HepG2 (cell line): ENCODE measurements at regions not wholly inside any gene's neighbourhood (a gene's known extent, or its start where the extent isn't known, plus 50 kb on each side); places are given as distances from the start of the nearest gene placed in this dataset.

ENCODE experiments used
- ATAC-seq: fragments of 200-7000 bp; cut with Tn5 transposase; 3 replicates; pipeline ENCODE4 v1.9.1; 2020; ENCODE audit warnings: mild to moderate bottlenecking, moderate library complexity
- BruUV-seq: library from RNA; stranded (reverse); fragments of 400-500 nt; replicated peaks from 2 replicates; lab custom pipeline; 2021; lab: Mats Ljungman, UMichigan
- CTCF ChIA-PET: fragments of 300-600 bp; formaldehyde crosslinking; extraction: SDS; loops from one replicate; lab custom pipeline; 2021; ENCODE audit warnings: low total read pairs, inconsistent platforms, low intra/inter-chr PET ratio; lab: Yijun Ruan, JAX
- POLR2A ChIA-PET: fragments of 350-600 bp; sonication (Branson Sonifier 250); formaldehyde crosslinking; loops from one replicate; lab custom pipeline; 2020; ENCODE audit warnings: antibody characterized with exemption, inconsistent platforms; lab: Yijun Ruan, JAX
- DNase-seq: peaks from one replicate; pipeline ENCODE4 v3.0.0-alpha.2; 2015; ENCODE audit warnings: low spot score
- FAIRE-seq: peaks from 3 replicates; lab custom pipeline; 2011; peaks lifted over from hg19 to GRCh38; lab: Jason Lieb, UNC
- H2AFZ ChIP-seq: one replicate; pipeline ENCODE4 v1.6.1; 2011; ENCODE audit warnings: low read length, inconsistent platforms
- H3K27ac ChIP-seq: fragments of 300-600 bp; 3 replicates; pipeline ENCODE4 v1.8.0; 2011; ENCODE audit warnings: mixed run types, mild to moderate bottlenecking, mixed read lengths, low read length, inconsistent platforms; ENCODE audit not compliant: insufficient read depth; ENCODE audit errors: extremely low read length
- H3K27me3 ChIP-seq, 2 experiments: fragments of 200-600 bp in 1 of 2; 2 replicates in 1 of 2; 3 replicates in 1 of 2; pipeline versions ENCODE4 v1.6.0 to v1.8.0; 2011; ENCODE audit warnings: low read length in 2 of 2, mild to moderate bottlenecking in 2 of 2, moderate library complexity in 2 of 2, inconsistent platforms in 1 of 2; ENCODE audit not compliant: insufficient read depth in 2 of 2, control insufficient read depth in 1 of 2
- H3K36me3 ChIP-seq, 2 experiments: fragments of 200-600 bp in 1 of 2; replicated peaks in 1 of 2; 2 replicates in 1 of 2; 3 replicates in 1 of 2; pipeline versions ENCODE4 v1.5.1 to v1.8.0; 2011; ENCODE audit warnings: low read length in 2 of 2, inconsistent platforms in 1 of 2; ENCODE audit not compliant: insufficient read depth in 2 of 2, control insufficient read depth in 1 of 2
- H3K4me1 ChIP-seq: 2 replicates; pipeline ENCODE4 v1.5.1; 2012; ENCODE audit warnings: low read length, inconsistent platforms; ENCODE audit not compliant: insufficient read depth
- H3K4me2 ChIP-seq: 2 replicates; pipeline ENCODE4 v1.6.0; 2011; ENCODE audit warnings: low read depth, low read length, inconsistent platforms
- H3K4me3 ChIP-seq, 3 experiments: fragments of 200-600 bp in 1 of 3; sonication (generic), shearing (Covaris generic) in 1 of 3; replicated peaks in 1 of 3; 2 replicates each; pipeline ENCODE4 v1.5.1; 2011 to 2016; ENCODE audit warnings: low read length in 3 of 3, inconsistent platforms in 2 of 3, low read depth in 2 of 3, mild to moderate bottlenecking in 2 of 3, control low read depth in 1 of 3, mixed read lengths in 1 of 3; ENCODE audit not compliant: insufficient read depth in 1 of 3
- H3K79me2 ChIP-seq: one replicate; pipeline ENCODE4 v1.6.1; 2011; ENCODE audit warnings: low read length, inconsistent platforms; ENCODE audit not compliant: insufficient read depth
- H3K9ac ChIP-seq: 2 replicates; pipeline ENCODE4 v1.6.0; 2011; ENCODE audit warnings: mild to moderate bottlenecking, low read depth, low read length, inconsistent platforms; ENCODE audit not compliant: insufficient read depth
- H3K9me3 ChIP-seq: 2 replicates; pipeline ENCODE4 v1.5.1; 2012; ENCODE audit warnings: mild to moderate bottlenecking, low read length
- H4K20me1 ChIP-seq: 2 replicates; pipeline ENCODE4 v1.6.0; 2011; ENCODE audit warnings: inconsistent platforms, mild to moderate bottlenecking, low read length, moderate library complexity; ENCODE audit not compliant: insufficient read depth
- HOXA5 ChIP-seq: sonication (generic); formaldehyde crosslinking; IDR thresholded peaks from 2 replicates; pipeline ENCODE4 v1.4.0; 2020; ENCODE audit warnings: missing genetic modification reagents
- PAF1 ChIP-seq: IDR thresholded peaks from 2 replicates; pipeline ENCODE4 v1.6.1; 2016; ENCODE audit warnings: missing genetic modification reagents, missing compliant biosample characterization
- PRMT3 ChIP-seq: sonication (generic); formaldehyde crosslinking; IDR thresholded peaks from 2 replicates; pipeline ENCODE4 v1.8.1; 2022; ENCODE audit warnings: low read depth, mild to moderate bottlenecking, moderate library complexity, missing genetic modification reagents, borderline replicate concordance
- RFX1 ChIP-seq: fragments of 450-650 bp; IDR thresholded peaks from 2 replicates; pipeline ENCODE4 v1.6.1; 2017
- SRF ChIP-seq: IDR thresholded peaks from 2 replicates; pipeline ENCODE4 v1.6.1; 2011; ENCODE audit warnings: mild to moderate bottlenecking, low read depth, low read length, moderate library complexity
- SRSF1 ChIP-seq: fragments of 200-400 bp; formaldehyde crosslinking; optimal IDR thresholded peaks from 2 replicates; pipeline ENCODE3; 2017; ENCODE audit warnings: mild to moderate bottlenecking, low read depth, low read length, moderate library complexity
- ZNF143 ChIP-seq: sonication (generic); formaldehyde crosslinking; IDR thresholded peaks from 2 replicates; pipeline ENCODE4 v1.4.0; 2020; ENCODE audit warnings: missing genetic modification reagents
- ZNF354B ChIP-seq: sonication (generic); formaldehyde crosslinking; IDR thresholded peaks from 2 replicates; pipeline ENCODE4 v1.8.0; 2022; ENCODE audit warnings: mild to moderate bottlenecking, missing genetic modification reagents
- ZNF614 ChIP-seq: IDR thresholded peaks from 2 replicates; pipeline ENCODE4 v1.6.1; 2018; ENCODE audit warnings: missing biosample characterization, missing genetic modification reagents, inconsistent platforms, borderline replicate concordance
- ZSCAN25 ChIP-seq: sonication (generic); formaldehyde crosslinking; IDR thresholded peaks from 2 replicates; pipeline ENCODE4 v1.8.0; 2022; ENCODE audit warnings: mild to moderate bottlenecking, missing genetic modification reagents
- WGBS: methylation state at CpG from one replicate; pipeline ENCODE4 v1.1.6; 2017; ENCODE audit warnings: low lambda C conversion rate; 5-methylcytosine and 5-hydroxymethylcytosine counted together
- in situ Hi-C: cut with HindIII; loops from 2 replicates; pipeline ENCODE4 v1.10.0; 2017; ENCODE audit warnings: low pct_unique_long_range_greater_than_20kb; ENCODE audit not compliant: extremely low pct_ligation_motif_present
- intact Hi-C: fragments of 100-400 bp; cut with micrococcal nuclease; formaldehyde crosslinking; loops from one replicate; pipeline ENCODE4 v1.10.0; 2022; ENCODE audit not compliant: unreplicated experiment
- TF ChIP-seq, protein P1 (sequence below): sonication (generic); formaldehyde crosslinking; IDR thresholded peaks from 2 replicates; pipeline ENCODE4 v1.4.0; 2020; ENCODE audit warnings: missing genetic modification reagents
- TF ChIP-seq, protein P2 (sequence below): sonication (generic); formaldehyde crosslinking; IDR thresholded peaks from 2 replicates; pipeline ENCODE4 v1.8.1; 2022; ENCODE audit warnings: mild to moderate bottlenecking, missing genetic modification reagents
- TF ChIP-seq, protein P3 (sequence below): sonication (generic); formaldehyde crosslinking; IDR thresholded peaks from 2 replicates; pipeline ENCODE4 v1.4.0; 2020; ENCODE audit warnings: mild to moderate bottlenecking, missing genetic modification reagents
- TF ChIP-seq, protein P4 (sequence below): sonication (generic); formaldehyde crosslinking; IDR thresholded peaks from 2 replicates; pipeline ENCODE4 v1.5.0; 2020; ENCODE audit warnings: missing genetic modification reagents

GRCh38 chr4:117326091-117326490 is 240.7 kb upstream of the TRAM1L1 start (continued):
- TF ChIP-seq, protein P1, sequence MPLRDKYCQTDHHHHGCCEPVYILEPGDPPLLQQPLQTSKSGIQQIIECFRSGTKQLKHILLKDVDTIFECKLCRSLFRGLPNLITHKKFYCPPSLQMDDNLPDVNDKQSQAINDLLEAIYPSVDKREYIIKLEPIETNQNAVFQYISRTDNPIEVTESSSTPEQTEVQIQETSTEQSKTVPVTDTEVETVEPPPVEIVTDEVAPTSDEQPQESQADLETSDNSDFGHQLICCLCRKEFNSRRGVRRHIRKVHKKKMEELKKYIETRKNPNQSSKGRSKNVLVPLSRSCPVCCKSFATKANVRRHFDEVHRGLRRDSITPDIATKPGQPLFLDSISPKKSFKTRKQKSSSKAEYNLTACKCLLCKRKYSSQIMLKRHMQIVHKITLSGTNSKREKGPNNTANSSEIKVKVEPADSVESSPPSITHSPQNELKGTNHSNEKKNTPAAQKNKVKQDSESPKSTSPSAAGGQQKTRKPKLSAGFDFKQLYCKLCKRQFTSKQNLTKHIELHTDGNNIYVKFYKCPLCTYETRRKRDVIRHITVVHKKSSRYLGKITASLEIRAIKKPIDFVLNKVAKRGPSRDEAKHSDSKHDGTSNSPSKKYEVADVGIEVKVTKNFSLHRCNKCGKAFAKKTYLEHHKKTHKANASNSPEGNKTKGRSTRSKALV (CRISPR knock-in tag), result no peak
- TF ChIP-seq ZSCAN25, result no peak
- TF ChIP-seq, protein P2, sequence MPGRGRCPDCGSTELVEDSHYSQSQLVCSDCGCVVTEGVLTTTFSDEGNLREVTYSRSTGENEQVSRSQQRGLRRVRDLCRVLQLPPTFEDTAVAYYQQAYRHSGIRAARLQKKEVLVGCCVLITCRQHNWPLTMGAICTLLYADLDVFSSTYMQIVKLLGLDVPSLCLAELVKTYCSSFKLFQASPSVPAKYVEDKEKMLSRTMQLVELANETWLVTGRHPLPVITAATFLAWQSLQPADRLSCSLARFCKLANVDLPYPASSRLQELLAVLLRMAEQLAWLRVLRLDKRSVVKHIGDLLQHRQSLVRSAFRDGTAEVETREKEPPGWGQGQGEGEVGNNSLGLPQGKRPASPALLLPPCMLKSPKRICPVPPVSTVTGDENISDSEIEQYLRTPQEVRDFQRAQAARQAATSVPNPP (CRISPR knock-in tag), result no peak
- TF ChIP-seq SRSF1, result no peak

DNA sequence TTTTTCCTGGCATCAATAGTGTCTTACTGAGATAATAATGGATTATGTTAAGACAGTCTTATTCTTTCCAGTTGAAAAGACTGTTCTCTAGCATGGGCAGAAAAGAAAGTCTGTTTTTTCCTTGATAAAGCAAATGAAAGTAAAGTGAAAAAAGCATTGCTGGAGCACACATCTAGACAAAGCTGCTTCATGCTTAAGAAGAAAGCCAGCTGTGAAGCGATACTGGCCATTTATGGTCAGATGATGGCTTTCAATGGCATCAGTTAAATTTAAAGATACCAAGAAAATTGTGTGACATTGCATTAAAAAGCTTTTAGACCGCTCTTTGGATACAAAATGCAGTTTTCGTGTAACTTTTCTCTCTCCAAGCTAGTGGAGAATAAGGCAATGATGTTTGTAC is 242.1 kb upstream of the TRAM1L1 start:
- no peak overlapping the region for H3K9ac ChIP-seq
- no peaks in the 10 kb centered on the region for H3K4me1 ChIP-seq
- H3K27ac ChIP-seq, result no peak overlapping the region
- no peaks in the 10 kb centered on the region for H3K79me2 ChIP-seq
- FAIRE-seq (no peak), DNase-seq (no peak), ATAC-seq (no peak)
- 2% methylated on average over 3 of the region's 3 CpGs for WGBS
- H2AFZ ChIP-seq, result no peak overlapping the region
- BruUV-seq, result no TSS peak
- no peak overlapping the region for H3K4me2 ChIP-seq
- CTCF ChIA-PET, result no interaction called here
- TF ChIP-seq ZNF354B (CRISPR knock-in tag) (no peak), HOXA5 (CRISPR knock-in tag) (no peak), ZNF143 (CRISPR knock-in tag) (no peak), PAF1 (CRISPR knock-in tag) (no peak), ZSCAN25 (no peak), RFX1 (no peak), PRMT3 (CRISPR knock-in tag) (no peak), SRF (no peak), ZNF614 (CRISPR knock-in tag) (no peak)
- TF ChIP-seq, protein P3, sequence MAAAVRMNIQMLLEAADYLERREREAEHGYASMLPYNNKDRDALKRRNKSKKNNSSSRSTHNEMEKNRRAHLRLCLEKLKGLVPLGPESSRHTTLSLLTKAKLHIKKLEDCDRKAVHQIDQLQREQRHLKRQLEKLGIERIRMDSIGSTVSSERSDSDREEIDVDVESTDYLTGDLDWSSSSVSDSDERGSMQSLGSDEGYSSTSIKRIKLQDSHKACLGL (CRISPR knock-in tag), result no peak
- TF ChIP-seq, protein P4, sequence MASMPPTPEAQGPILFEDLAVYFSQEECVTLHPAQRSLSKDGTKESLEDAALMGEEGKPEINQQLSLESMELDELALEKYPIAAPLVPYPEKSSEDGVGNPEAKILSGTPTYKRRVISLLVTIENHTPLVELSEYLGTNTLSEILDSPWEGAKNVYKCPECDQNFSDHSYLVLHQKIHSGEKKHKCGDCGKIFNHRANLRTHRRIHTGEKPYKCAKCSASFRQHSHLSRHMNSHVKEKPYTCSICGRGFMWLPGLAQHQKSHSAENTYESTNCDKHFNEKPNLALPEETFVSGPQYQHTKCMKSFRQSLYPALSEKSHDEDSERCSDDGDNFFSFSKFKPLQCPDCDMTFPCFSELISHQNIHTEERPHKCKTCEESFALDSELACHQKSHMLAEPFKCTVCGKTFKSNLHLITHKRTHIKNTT (CRISPR knock-in tag), result no peak
- no peaks in the 10 kb centered on the region for H3K36me3 ChIP-seq
- H3K4me3 ChIP-seq, result no peak overlapping the region
- H3K9me3 ChIP-seq, result no peaks in the 10 kb centered on the region
- no peaks in the 10 kb centered on the region for H4K20me1 ChIP-seq
- intact Hi-C loops (no loop called here), in situ Hi-C loops (no loop called here)
- H3K27me3 ChIP-seq, result no peaks in the 10 kb centered on the region
- POLR2A ChIA-PET, result no interaction called here
